B cell (primary cell): ENCODE measurements at regions not wholly inside any gene's neighbourhood (a gene's known extent, or its start where the extent isn't known, plus 50 kb on each side); places are given as distances from the start of the nearest gene placed in this dataset.

Source experiments
- ATAC-seq: fragments of 200-7000 bp; cut with Tn5 transposase; one replicate; pipeline ENCODE4 v1.10.0; 2021; ENCODE audit warnings: low read depth, mild to moderate bottlenecking, moderate number of reproducible peaks, moderate library complexity
- CTCF ChIA-PET: fragments of 350-600 bp; sonication (Branson Sonifier 250); formaldehyde crosslinking; loops from one replicate; lab custom pipeline; 2021; ENCODE audit warnings: antibody characterized with exemption, inconsistent platforms; lab: Charles Lee
- POLR2A ChIA-PET: fragments of 350-600 bp; sonication (Branson Sonifier 250); formaldehyde crosslinking; loops from one replicate; lab custom pipeline; 2021; ENCODE audit warnings: antibody characterized with exemption; lab: Charles Lee
- DNase-seq: peaks from one replicate; pipeline ENCODE4 v3.0.0; 2013
- H2AFZ ChIP-seq: 2 replicates; pipeline ENCODE4 v1.6.1; 2012; ENCODE audit warnings: mild to moderate bottlenecking, low read depth, low read length; ENCODE audit not compliant: insufficient read depth, poor library complexity, severe bottlenecking
- H3K27ac ChIP-seq, 2 donors: 1 replicate in 1 of 2; 2 replicates in 1 of 2; pipeline ENCODE4 v1.5.1; 2012 to 2013; ENCODE audit warnings: low read length in 2 of 2, mild to moderate bottlenecking in 2 of 2, moderate library complexity in 1 of 2
- H3K27me3 ChIP-seq, 4 experiments: fragments of 200-600 bp in 1 of 4; sonication (generic) in 1 of 4; replicated peaks in 1 of 4; 1 replicate in 2 of 4; 2 replicates in 2 of 4; pipeline versions ENCODE4 v1.6.1 to v1.7.0; 2013 to 2016; ENCODE audit warnings: low read length in 3 of 4, mild to moderate bottlenecking in 2 of 4, mixed read lengths in 1 of 4, moderate library complexity in 1 of 4; ENCODE audit not compliant: insufficient read depth in 4 of 4, control insufficient read depth in 3 of 4; ENCODE audit errors: control extremely low read depth in 1 of 4
- H3K36me3 ChIP-seq, 2 experiments: replicated peaks in 1 of 2; 1 replicate in 1 of 2; 2 replicates in 1 of 2; pipeline versions ENCODE4 v1.6.1 to v1.7.1; 2013; ENCODE audit warnings: low read length in 1 of 2; ENCODE audit not compliant: insufficient read depth in 2 of 2, control insufficient read depth in 1 of 2; ENCODE audit errors: control extremely low read depth in 1 of 2, extremely low read depth in 1 of 2
- H3K4me1 ChIP-seq, 2 donors: fragments of 200-600 bp in 1 of 2; sonication (generic) in 1 of 2; 1 replicate in 1 of 2; 2 replicates in 1 of 2; pipeline versions ENCODE4 v1.5.1 to v1.6.1; 2013 to 2017; ENCODE audit warnings: low read length in 2 of 2; ENCODE audit not compliant: control insufficient read depth in 2 of 2, insufficient read depth in 2 of 2
- H3K4me2 ChIP-seq: replicated peaks from 2 replicates; pipeline ENCODE3; 2012; ENCODE audit warnings: mild to moderate bottlenecking, low read depth, low read length; ENCODE audit not compliant: poor library complexity, severe bottlenecking
- H3K4me3 ChIP-seq, 5 experiments: fragments of 200-600 bp in 1 of 5; sonication (generic) in 1 of 5; 1 replicate in 3 of 5; 2 replicates in 2 of 5; pipeline versions ENCODE4 v1.5.1 to v1.7.0; 2011 to 2016; ENCODE audit warnings: low read length in 4 of 5, mild to moderate bottlenecking in 4 of 5, low read depth in 2 of 5, control low read depth in 1 of 5, moderate library complexity in 1 of 5; ENCODE audit not compliant: insufficient read depth in 1 of 5; ENCODE audit errors: control extremely low read depth in 1 of 5, extremely low read depth in 1 of 5
- H3K79me2 ChIP-seq: fragments of 200-600 bp; sonication (generic); one replicate; pipeline ENCODE4 v1.6.0; 2016; ENCODE audit warnings: low read length; ENCODE audit not compliant: control insufficient read depth, insufficient read depth
- H3K9ac ChIP-seq: fragments of 200-600 bp; sonication (generic); 2 replicates; pipeline ENCODE4 v1.6.1; 2017; ENCODE audit warnings: mild to moderate bottlenecking, low read length, moderate library complexity
- H3K9me3 ChIP-seq, 3 donors: one replicate each; pipeline versions ENCODE4 v1.6.1 to v1.7.1; 2013; ENCODE audit warnings: low read length in 2 of 3; ENCODE audit not compliant: control insufficient read depth in 2 of 3, insufficient read depth in 1 of 3; ENCODE audit errors: control extremely low read depth in 1 of 3
- H4K20me1 ChIP-seq: 2 replicates; pipeline ENCODE4 v1.6.0; 2012; ENCODE audit warnings: mild to moderate bottlenecking, low read length; ENCODE audit not compliant: insufficient read depth, control insufficient read depth, poor library complexity, severe bottlenecking
- H3K27ac Mint-ChIP-seq: one replicate; pipeline ENCODE4 v1.8.0; 2021; ENCODE audit warnings: mixed read lengths
- H3K27me3 Mint-ChIP-seq: one replicate; pipeline ENCODE4 v1.8.0; 2021; ENCODE audit warnings: mixed read lengths
- H3K4me1 Mint-ChIP-seq: one replicate; pipeline ENCODE4 v1.8.0; 2021; ENCODE audit warnings: mixed read lengths
- H3K4me3 Mint-ChIP-seq: one replicate; pipeline ENCODE4 v1.8.0; 2021; ENCODE audit warnings: mixed read lengths
- H3K9me3 Mint-ChIP-seq: one replicate; pipeline ENCODE4 v1.8.0; 2022; ENCODE audit warnings: mixed read lengths; ENCODE audit not compliant: insufficient read depth
- EZH2 ChIP-seq: IDR thresholded peaks from 2 replicates; pipeline ENCODE4 v1.6.1; 2012; ENCODE audit warnings: borderline replicate concordance, low read depth, mild to moderate bottlenecking, moderate library complexity, low read length; ENCODE audit not compliant: insufficient read depth, poor library complexity, severe bottlenecking
- WGBS: methylation state at CpG from one replicate; pipeline ENCODE4 v1.1.5; 2013; ENCODE audit warnings: missing lambda C conversion rate; ENCODE audit not compliant: insufficient coverage; 5-methylcytosine and 5-hydroxymethylcytosine counted together
- intact Hi-C: fragments of 100-400 bp; cut with micrococcal nuclease; formaldehyde crosslinking; loops from one replicate; pipeline ENCODE4 v1.10.0; 2022
- TF ChIP-seq, protein P1 (sequence below): fragments of 200-600 bp; IDR thresholded peaks from one replicate; pipeline ENCODE4 v1.8.0; 2022; ENCODE audit warnings: antibody characterized with exemption, mild to moderate bottlenecking

GRCh38 chr12:25825446-25825845, 133.0 kb upstream of the RASSF8 start:
- Histone ChIP-seq H3K4me3 (no peak overlapping the region), H3K9me3 (no peaks in the 10 kb centered on the region), H4K20me1 (no peaks in the 10 kb centered on the region), H3K9ac (no peak overlapping the region), H3K79me2 (no peaks in the 10 kb centered on the region), H3K4me2 (no peak overlapping the region), H2AFZ (no peak overlapping the region), H3K4me1 (no peaks in the 10 kb centered on the region), H3K36me3 (no peaks in the 10 kb centered on the region), H3K27me3 (no peaks in the 10 kb centered on the region), H3K27ac (no peak overlapping the region)
- ChIA-PET POLR2A (no interaction called here), CTCF (no interaction called here)
- H3K4me1 Mint-ChIP-seq = no peaks in the 10 kb centered on the region
- 97% methylated on average over 6 of the region's 6 CpGs for WGBS
- no peaks in the 10 kb centered on the region for H3K9me3 Mint-ChIP-seq
- H3K27ac Mint-ChIP-seq = no peak overlapping the region
- DNase-seq (no peak), ATAC-seq (no peak)
- peaks cover 8% of the 10 kb centered on the region for H3K27me3 Mint-ChIP-seq
- TF ChIP-seq, protein P1, sequence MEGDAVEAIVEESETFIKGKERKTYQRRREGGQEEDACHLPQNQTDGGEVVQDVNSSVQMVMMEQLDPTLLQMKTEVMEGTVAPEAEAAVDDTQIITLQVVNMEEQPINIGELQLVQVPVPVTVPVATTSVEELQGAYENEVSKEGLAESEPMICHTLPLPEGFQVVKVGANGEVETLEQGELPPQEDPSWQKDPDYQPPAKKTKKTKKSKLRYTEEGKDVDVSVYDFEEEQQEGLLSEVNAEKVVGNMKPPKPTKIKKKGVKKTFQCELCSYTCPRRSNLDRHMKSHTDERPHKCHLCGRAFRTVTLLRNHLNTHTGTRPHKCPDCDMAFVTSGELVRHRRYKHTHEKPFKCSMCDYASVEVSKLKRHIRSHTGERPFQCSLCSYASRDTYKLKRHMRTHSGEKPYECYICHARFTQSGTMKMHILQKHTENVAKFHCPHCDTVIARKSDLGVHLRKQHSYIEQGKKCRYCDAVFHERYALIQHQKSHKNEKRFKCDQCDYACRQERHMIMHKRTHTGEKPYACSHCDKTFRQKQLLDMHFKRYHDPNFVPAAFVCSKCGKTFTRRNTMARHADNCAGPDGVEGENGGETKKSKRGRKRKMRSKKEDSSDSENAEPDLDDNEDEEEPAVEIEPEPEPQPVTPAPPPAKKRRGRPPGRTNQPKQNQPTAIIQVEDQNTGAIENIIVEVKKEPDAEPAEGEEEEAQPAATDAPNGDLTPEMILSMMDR = no peak
- no peak for TF ChIP-seq EZH2
- no peak overlapping the region for H3K4me3 Mint-ChIP-seq
- intact Hi-C loops = no loop called here

DNA sequence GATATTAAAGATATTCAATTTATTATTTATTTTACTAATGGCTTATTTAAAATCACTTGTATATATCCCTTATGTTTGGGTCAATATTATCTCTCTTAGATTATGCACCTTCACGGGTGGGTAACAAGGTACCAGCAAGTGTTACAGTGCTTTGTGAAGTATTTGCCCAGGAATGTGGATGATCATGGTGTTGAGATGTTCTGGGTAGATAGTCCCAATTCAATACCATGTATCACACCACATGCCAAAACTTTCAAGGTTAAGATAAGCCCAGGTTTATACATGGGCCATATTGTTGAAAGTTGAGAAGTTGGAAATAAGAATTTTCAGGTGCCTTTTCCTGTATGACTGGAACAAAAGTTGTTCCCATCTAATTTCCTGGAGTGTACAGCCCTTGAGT, 131.3 kb upstream of the RASSF8 start:
- intact Hi-C loops = no loop called here
- TF ChIP-seq EZH2 = no peak
- TF ChIP-seq, protein P1 = no peak
- no peak overlapping the region for H3K9ac ChIP-seq
- ATAC-seq (no peak), DNase-seq (no peak)
- no peaks in the 10 kb centered on the region for H4K20me1 ChIP-seq
- POLR2A ChIA-PET = no interaction called here
- no peak overlapping the region for H3K4me3 Mint-ChIP-seq
- CTCF ChIA-PET = no interaction called here
- H3K4me1 ChIP-seq = no peaks in the 10 kb centered on the region
- no peak overlapping the region for H2AFZ ChIP-seq
- H3K4me2 ChIP-seq = no peak overlapping the region
- no peak overlapping the region for H3K27ac Mint-ChIP-seq
- no peaks in the 10 kb centered on the region for H3K79me2 ChIP-seq
- H3K9me3 Mint-ChIP-seq = no peaks in the 10 kb centered on the region
- peaks cover 9% of the 10 kb centered on the region for H3K27me3 Mint-ChIP-seq
- WGBS = no CpG with 5 or more reads among the region's 1 CpG
- no peaks in the 10 kb centered on the region for H3K9me3 ChIP-seq
- H3K36me3 ChIP-seq = no peaks in the 10 kb centered on the region
- peaks cover 0 to under 1% (median 0%) of the 10 kb centered on the region in 4 experiments for H3K27me3 ChIP-seq
- no peak overlapping the region for H3K4me3 ChIP-seq
- no peaks in the 10 kb centered on the region for H3K4me1 Mint-ChIP-seq
- H3K27ac ChIP-seq = no peak overlapping the region
